T-helper 1 cell (primary cell): ENCODE measurements at regions not wholly inside any gene's neighbourhood (a gene's known extent, or its start where the extent isn't known, plus 50 kb on each side); places are given as distances from the start of the nearest gene placed in this dataset.
"Not testable (repeated sequence)": the region's sequence is repeated elsewhere in the genome, so short reads cannot be mapped to it uniquely, and the experiment has no call there.

Experiments
- DNase-seq, 5 donors: peaks; one replicate each; pipeline ENCODE4 v3.0.0-alpha.2; 2012 to 2020

DNA sequence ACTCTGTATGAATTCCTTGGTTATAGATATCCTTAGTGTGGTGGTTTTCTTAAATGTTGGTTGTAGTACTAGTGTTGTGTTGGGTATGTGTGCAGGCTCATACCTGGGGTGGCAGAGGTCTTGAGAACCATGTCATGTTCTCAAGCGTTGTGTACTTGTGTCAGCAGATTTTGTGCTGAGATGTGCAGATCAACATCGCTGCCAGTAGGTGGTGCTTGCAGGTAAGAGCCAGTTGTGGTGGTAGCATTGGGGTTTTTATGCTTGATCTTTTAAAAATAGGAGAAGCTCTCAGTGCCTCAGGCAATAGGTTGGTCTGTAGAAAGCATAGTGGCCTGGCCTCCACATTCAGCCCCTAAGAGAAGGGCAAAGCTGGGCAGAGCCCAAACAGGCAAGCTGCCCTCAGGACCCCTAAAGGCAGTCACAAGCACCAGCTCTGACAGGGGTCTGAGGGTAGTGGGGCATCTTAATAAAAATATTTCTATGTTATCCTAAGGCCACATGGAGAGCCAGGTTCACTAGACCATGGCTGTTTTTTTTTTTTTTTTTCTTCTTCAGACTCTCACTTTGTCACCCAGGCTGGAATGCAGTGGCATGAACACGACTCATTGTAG lies 164.0 kb downstream of the IL20RB start:
- DNase-seq: peak in 1 of 5 donors; percentile 24

DNA sequence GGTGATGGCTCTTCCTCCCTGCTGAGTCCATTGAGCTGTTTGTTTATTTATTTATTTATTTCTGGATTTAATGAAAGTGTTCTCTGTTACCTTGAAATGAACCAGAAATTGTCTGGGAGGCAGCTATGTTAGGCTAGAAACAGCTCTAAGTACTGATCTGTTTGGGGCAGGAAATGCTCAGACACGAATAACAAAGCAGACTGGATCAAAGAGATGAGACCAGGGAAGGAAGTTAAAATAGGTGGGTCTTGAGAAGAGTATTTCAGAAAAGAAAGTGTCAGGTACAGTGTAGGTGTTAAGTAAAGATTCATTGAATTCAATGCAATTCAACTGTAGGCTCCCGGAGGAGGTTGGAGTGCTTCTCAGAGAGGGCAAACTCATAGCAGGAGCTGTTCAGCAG lies 173.3 kb downstream of the IL20RB start:
- DNase-seq: no peak

DNA sequence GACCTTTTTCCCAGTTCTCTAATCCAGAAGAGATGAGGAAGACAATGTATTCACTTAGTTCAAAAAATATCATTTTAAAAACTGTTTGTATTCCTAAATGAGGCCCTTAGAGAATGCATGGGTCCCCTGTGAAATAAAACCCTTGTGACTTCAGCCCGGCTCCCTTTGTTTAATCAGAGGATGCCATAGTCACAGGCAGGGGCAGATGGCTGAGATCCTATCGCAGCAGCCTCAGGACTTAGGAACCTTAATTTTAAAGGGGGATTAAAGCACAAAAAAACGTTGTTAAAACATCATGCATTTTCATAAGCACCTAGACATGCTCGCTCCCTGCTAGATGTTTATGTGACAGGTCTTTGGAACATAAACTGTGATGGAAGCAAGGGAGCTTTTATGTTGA lies 176.6 kb downstream of the IL20RB start:
- DNase-seq: no peak

DNA sequence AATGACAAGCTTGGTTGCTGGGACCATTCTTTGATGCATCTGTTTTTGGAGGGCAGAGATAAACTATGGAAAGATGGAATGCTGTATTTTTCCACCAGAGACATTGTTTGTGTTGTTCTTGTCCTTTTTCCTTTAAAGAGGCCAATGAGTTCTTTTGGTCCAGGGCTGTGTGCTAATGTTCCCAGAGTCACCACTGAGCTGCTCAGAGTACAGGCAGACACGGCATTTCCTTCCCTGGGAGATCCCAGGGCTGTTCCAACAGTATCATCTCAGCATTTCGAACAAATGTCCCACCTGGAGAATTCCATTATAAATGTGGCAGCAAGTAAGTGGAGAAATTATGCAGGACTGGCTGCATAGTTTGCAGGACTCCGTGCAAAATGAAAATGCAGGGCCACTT lies 190.6 kb downstream of the IL20RB start:
- no peak for DNase-seq

DNA sequence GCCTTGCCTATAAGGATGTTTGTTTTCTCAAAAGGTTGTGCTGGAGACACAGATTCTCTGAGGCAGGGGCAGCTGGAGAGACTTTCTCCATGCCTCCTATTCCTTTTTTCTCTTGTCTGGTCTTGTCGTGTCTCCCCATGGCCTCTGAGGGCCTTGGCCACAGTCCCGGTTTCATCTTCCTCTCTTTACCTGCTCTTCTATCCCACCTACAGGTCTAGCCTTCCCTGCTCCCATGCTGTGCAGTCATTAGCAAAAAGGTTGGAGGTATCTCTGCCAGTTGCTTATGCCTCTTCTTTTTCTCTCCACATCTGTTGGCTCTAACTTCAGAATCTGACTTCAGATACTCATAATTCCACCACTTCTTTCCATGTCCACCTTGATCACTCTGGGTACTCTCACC lies 191.1 kb downstream of the IL20RB start:
- DNase-seq: no peak

DNA sequence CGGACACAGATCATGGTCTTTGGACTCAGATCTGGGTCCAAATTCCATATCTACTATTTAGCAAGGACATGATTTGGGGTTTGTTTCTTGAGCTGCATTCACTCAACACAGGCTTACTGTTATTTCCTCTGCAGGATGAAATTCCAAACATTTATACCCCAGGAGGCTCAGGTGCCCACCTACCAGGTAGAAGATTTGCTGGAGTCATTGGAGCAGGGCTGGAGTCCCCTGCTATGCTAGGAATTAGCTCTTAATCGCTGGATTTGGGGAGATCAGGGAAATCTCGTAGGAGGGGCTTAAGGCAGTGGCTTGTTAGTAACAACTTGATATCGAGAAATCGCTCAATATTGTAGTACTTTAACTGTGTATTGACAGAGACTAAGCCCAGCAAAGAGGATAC lies 193.0 kb downstream of the IL20RB start:
- no peak for DNase-seq

DNA sequence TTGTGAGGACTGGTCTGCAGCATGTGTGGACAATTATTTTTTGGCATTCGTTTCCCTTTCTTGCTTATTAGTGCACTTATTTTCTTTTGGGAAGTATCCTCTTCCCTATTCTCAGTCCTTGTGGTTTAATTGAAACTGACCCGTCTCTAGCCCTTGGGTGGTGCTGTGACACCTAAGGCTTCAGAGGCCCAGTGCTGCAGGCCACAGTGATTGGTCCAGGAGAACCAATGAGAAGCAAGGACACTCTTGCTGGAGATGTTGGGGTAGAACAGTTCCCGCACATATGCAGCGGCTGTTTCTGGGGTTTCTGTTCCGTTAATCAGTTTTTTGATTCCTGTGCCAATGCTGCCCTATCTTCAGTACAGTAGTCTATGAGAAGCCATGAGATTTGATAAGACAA lies 195.3 kb downstream of the IL20RB start:
- DNase-seq: not testable (repeated sequence)

DNA sequence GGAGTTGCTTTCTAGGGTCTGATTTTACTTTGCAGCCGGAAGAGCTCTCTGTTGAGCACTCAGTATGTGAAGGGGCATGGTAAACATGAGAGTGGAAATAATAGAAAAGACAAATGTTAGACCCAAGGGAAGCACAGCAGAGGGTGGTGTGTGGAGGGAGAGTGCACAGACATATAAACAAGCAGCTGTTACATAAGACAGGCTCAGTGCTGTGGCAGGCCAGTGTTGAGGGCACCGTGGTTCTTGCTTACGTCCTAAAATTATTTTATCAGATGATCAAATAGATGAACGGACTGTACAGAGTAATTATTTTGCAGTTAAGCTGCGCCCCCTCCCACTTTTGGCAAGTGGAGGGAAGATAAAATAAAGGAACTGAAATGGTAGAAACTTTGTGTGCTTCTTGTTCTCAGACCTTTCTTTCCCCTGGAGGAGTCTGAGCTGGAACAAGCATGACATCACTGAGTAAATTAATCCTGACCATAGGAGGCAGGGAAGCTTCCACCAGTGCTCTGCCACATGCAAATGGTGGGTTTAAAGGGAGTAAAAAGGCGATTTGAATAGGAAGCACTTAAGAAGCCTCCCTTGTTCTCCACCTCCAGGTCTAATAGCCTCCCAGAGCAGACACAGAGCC lies 205.6 kb downstream of the IL20RB start:
- DNase-seq: no peak

DNA sequence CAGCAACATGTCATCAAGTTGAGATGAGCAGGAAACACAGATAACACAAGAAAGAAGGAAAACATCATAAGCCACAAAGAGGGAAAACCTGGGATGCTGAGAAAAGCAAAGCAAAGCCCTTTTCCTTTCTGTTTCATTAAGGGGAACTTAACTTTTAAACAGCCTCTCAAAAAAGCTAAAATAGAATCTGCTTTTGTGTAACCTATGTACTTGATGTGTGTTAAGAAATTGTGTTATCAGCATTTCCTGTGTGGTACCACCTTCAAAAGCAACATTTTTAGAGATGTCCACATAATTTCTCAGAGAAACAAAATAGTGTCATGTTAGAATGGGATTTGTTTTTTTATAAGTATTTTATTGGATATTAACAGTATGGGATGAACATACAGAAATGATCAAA lies 206.2 kb downstream of the IL20RB start:
- DNase-seq: no peak

DNA sequence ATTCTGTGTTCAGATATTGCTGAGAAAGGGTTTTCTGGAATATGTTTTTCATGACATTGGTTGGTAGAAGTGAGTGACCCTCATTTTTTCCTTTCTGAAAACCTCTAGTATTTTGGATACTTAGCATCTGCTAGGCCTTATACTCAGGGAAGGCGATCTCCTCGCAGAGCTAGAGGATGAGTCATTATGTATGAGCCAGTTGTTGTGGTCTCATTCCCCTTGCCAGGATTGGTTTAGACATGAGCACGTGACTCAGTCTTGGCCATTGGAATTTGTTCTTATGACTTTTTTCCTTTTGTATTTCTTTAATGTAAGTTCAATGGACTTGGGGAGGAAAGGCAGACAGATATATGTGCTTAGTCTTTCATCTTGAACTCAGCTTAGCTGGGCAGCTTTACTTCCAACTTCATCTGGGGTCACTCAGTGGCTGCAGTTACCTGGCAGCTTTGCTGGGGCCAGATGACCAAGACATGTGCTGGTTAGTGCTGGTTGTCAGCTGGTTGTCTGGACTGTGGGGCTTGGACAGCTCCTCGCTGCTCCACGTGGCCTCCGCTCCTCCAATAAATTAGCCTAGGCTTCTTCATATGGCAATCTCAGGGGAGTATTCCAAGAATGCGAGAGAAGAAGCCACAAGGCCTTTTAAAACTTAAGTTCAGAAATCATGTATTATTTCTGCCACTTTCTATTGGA lies 207.5 kb downstream of the IL20RB start:
- no peak for DNase-seq

DNA sequence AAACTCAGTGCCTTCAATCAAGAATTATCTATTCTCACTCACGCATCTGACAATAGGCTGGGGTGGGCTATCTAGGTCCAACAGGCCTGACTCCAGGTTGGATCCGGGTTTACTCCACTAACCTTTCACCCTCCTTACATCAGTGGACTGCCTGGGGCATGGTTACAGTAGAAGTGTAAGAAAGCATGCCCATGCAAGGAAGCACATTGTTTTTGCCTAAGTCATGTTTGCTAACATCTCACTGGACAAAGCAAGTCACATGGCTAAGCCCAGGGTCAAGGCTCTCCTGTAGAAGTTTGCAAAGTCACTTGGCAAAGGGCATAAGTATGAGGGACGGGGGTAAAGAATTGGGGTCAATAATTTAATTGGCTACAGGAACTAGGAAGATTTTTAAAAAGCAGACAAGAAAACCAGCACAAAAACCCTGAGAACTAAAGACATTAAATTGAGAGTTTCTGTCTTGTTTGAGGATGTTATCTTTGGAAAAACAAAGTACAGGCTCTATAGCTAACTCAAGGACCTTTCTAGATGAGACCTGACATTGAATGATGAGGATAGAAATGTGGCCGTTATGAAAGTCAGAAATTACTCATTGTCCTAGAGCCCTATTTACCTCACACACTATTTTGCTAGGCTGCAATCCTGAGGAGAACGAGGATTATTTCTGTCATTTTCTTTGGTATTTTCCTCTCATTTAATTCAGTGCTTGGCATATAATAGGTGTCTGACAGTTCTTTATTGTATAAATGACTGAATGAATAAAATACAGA lies 214.2 kb downstream of the IL20RB start:
- DNase-seq: no peak

DNA sequence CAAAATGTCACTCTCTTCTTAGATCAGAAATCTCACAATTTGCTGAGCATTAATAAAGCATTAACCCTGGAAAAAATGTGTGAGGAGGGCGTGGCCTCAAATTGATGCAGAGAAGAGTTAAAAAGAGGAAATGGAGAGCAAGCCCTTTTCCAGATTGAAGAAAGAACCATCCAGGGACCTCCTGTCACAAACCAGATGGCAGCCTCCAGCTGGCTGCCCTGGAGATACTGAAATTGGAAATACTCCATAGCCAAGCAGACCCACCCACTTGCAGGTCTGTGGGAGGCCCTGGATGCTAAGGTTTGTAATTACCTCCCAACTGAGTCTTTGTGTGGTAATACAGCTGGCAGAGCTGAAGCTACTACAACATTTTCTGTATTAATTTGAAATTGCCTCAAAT lies 214.9 kb downstream of the IL20RB start:
- no peak for DNase-seq

DNA sequence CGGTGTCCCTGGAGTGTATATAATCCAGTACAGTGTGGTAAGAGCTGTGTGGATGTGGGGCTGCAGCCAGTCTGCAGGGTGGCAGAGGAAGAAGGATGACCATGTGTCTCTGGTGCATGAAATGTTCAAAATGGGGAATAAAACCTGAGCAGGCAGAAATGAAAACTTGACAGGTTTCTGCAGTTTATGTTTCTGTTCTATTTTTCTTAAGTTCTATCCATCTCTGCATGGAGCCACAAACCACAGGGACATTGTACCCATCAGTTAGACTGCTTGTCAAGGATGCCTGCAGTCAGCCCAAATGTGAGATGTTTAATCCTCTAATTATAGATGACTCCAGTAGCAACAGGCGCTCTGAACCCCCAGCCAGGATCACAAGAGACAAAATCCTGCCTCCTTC lies 216.7 kb downstream of the IL20RB start:
- DNase-seq: no peak

DNA sequence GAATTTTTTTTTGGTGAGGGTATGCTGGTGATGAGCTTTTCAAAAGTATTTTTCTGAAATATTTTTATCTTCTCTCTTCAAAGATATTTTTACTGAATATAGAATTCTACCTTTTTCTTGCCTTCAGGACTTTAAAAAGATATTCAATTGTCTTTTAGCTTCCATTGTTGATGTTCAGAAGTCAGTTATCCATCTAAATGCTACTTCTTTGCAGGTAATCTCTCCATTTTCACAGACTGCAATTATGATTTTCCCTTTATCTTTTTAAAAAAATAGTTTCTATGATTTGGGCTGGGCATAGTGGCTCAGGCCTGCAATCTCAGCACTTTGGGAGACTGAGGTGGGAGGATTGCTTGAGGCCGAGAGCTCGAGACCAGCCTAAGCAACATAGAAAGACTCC lies 222.4 kb downstream of the IL20RB start:
- DNase-seq: no peak

DNA sequence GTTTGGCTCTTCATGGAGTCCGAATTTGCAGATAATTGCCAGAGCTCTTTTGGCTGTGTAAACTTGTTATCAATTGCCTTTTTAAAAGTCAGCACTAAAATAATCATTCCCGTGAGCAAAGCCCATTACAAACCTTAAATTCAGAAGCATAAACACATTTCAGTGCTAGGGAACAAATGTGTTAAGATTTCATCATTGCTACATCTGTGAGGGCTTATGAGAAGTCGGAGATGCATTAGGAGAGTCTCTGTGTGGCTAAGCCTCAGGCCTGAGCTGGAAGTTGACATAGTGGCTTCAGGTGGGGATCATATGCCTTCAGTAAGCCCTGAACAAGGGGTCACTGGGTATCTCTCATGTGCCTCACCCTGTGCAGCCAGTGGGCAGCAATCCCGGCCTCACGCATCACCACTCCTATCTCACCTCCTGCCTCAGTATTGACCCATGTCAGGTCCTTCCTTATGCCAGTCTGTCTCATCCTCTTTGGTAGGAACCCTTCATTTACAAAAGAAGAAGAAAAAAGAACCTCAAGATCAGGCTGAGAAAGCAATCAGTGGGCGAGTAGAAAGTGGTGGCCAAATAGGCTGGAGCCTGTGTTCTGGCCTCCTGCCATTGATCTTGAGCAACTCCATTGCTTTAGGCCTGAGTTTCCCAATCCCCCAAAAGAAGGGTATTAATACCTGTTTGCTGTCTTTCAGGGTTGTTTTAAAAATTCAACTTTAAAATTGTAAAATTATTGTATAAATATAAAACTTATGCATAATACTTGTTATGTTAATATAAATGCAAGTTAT lies 233.5 kb downstream of the IL20RB start:
- no peak for DNase-seq

DNA sequence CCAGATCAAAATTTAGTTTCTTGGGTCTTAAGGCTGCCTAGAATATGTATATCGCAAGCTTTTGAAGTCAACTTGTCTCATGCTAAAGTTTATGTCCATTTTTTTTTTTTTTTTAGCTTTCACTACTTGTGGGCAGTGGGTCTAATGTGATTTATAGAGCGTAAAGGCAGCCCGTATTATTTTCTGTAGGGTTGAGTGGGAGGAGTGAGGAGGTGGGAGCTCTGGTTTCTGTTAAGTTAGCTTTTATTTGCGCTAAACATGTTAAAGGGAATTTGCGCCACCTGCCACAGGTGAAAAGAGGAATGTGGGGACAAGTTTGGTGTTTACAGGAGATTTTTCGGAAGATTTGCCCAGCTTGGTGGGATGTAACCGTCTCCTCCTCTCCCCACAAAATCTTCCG lies 234.2 kb downstream of the IL20RB start:
- no peak for DNase-seq

DNA sequence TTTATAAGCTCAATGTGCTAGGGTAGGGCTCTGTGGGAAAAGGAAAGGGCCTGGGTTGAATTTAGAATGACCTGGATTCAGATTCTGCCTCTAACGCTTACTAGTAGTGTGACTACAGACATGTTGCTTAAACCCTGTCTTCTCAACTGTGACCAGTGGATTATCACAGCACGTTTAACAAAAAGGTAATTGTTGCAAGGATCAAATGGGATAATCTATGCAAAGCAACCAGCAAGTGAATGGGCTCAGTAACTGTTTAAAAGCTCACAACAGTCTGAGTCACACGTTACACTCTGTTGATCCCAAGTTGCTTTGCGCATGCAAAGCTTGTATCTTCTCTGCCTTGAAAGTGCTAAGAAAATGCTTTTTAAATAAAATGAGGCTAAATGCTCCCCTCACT lies 236.5 kb downstream of the IL20RB start:
- no peak for DNase-seq

DNA sequence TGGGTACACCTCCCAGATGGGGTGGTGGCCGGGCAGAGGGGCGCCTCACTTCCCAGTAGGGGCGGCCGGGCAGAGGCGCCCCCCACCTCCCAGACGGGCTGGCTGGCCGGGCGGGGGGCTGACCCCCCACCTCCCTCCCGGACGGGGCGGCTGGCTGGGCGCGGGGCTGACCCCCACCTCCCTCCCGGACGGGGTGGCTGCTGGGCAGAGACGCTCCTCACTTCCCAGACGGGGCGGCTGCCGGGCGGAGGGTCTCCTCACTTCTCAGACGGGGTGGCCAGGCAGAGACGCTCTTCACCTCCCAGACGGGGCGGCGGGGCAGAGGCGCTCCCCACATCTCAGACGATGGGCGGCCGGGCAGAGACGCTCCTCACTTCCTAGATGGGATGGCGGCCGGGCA lies 240.6 kb downstream of the IL20RB start:
- DNase-seq: not testable (repeated sequence)

DNA sequence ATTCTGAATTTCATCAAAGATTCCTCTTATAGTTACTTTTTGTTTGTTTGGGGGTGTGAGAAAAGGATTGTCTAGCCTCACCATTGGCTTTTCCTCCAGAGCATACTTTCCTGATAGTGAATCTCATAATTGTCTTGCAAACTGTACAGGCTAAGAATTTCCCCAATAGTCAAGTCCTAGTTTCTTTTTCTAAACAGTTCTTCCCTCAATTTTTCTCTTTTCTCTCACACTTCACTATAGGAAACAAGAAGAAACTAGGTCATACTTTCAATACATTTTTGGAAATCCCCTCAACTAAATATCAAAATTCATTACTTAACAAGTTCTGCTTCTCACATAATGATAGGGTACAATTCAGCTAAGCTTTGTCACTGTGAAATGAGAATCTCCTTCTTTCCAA lies 241.9 kb downstream of the IL20RB start:
- DNase-seq: no peak

DNA sequence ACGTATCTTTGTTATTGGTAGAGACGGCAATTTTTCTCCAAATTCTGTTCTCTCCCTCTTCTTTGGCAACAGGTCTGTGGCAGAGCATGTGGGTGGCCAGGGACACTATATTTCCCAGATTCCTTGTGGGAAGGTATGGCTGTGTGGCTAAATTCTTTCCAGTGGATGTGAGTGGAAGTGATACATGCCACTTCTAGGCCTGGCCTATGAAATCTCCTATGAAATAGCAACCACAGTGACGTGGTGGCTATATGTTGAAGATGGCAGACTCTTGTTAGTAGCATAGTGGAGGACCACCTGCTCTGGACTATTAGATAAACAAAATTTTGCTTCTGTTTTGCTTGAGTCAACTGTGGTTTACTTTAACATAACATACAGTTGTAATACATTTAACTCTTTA lies 243.3 kb downstream of the IL20RB start:
- no peak for DNase-seq

DNA sequence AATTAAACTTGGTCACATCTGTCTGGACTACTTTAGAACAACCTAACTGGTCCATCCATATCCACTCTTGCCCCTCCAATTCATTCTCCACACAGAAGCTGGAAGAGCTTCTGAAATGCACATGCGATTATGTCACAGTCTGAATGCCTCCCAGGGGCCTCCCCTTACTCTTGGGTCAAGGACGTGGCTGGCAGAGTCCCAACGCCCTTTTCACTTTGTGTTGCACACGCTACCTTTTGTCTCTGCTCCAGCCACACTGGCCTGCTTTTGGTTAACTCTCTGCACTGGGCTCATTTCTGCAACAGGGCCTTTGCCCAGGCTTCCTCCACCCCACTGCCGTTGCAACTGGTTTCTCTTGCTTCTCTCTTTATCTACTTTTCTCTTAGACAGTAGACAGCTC lies 245.2 kb downstream of the IL20RB start:
- no peak for DNase-seq

DNA sequence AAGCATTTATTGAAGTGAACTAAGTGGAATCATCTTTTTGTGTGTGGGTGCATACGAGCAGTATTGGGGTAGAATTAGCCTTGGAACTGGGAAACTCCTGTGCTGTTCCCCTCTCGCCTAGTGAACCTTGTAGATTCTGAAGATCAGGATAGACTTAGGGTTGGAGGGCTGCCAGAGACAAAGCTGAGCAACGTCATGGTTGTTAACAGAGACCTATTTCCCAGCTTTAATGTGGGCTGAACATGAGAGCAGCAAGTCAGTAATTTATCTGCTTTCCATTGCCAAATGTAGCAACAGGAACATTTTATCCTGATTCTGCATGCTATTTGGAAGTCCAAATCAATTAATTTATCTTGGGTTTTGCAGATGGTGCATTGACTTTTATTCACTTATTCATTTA lies 246.6 kb downstream of the IL20RB start:
- no peak for DNase-seq
